HG03108 (cell line): ENCODE measurements at regions not wholly inside any gene's neighbourhood (a gene's known extent, or its start where the extent isn't known, plus 50 kb on each side); places are given as distances from the start of the nearest gene placed in this dataset.
A peak's percentile ranks its signal among the peaks of the same experiment; 100 is the strongest.
"Not testable (repeated sequence)": the region's sequence is repeated elsewhere in the genome, so short reads cannot be mapped to it uniquely, and the experiment has no call there.

Experiments
- ATAC-seq: cut with Tn5 transposase; IDR thresholded peaks from one replicate; pipeline ENCODE4 v1.9.1; 2021; ENCODE audit warnings: moderate library complexity; ENCODE audit not compliant: unreplicated experiment

- no peak for ATAC-seq
These were observed 102.6 kb downstream of the CAAP1 start for GRCh38 chr9:26789959-26790358.

DNA sequence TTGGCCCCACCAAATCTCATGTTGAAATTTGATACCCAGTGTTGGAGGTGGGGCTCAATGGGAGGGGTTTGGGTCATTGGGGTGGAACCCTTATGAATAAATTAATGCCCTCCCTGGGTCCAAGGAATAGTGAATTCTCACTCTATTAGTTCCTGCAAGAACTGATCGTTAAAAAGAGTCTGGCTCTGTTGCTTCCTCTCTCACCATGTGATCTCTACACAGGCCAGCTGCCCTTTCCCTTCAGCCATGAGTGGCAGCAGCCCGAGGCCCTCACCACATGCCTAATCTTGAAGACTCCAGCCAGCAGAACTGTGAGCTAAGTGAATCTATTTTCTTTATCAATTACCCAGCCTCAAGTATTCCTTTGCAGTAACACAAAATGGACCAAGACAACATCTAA lies 106.0 kb downstream of the CAAP1 start:
- no peak for ATAC-seq

GRCh38 chr9:26782899-26783298 lies 109.7 kb downstream of the CAAP1 start:
- no peak for ATAC-seq

GRCh38 chr9:26781906-26782305 lies 110.7 kb downstream of the CAAP1 start:
- no peak for ATAC-seq

DNA sequence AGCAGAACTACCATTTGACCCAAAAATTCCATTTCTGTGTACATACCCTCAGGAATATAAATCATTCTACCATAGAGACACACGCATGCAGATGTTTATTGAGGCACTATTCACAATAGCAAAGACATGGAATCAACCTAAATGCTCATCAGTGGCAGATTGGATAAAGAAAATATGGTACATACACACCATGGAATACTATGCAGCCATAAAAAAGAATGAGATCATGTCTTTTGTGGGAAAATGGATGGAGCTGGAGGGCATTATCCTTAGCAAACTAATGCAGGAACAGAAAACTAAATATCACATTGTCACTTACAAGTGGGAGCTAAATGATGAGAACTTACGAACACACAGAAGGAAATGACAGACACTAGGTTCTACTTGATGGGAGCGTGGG lies 112.3 kb downstream of the CAAP1 start:
- ATAC-seq: not testable (repeated sequence)

DNA sequence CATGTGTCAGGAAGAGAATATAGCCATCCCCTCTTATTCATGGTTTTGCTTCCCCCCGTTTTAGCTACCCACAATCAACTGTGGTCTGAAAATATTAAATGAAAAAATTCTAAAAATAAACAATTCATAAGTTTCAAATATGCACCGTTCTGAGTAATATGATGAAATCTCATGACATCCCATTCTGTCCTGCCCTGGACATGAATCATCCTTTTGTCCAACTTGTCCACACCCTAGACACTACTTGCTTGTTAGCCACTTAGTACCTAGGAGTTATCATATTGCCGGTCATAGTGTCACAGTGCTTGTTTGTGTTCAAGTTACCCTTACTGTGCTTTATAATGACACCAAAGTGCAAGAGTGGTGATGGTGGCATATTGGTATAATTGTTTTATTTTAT lies 113.5 kb downstream of the CAAP1 start:
- no peak for ATAC-seq

DNA sequence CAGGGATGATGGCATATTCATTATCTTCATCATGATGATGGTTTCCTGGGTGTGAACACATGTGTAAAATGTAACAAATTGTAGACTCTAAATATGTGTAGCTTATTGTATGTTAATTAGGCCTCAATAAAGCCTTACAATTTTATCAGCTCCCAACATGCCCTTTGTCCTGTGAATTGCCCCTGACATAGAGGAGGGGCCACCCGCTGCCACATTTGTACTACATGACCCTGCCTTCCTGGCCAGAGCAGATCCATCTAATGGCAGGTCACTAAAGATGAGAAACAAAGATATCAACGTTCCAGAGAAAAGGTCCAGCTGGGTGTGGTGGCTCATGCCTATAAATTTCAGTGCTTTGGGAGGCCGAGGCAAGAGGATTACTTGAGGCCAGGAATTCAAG lies 117.2 kb downstream of the CAAP1 start:
- ATAC-seq: no peak

- ATAC-seq: no peak
These were observed 119.5 kb downstream of the CAAP1 start for GRCh38 chr9:26773056-26773455.

- no peak for ATAC-seq
These were observed 121.8 kb downstream of the CAAP1 start for GRCh38 chr9:26770821-26771220.

GRCh38 chr9:26768145-26768544 lies 124.5 kb downstream of the CAAP1 start:
- ATAC-seq: no peak

DNA sequence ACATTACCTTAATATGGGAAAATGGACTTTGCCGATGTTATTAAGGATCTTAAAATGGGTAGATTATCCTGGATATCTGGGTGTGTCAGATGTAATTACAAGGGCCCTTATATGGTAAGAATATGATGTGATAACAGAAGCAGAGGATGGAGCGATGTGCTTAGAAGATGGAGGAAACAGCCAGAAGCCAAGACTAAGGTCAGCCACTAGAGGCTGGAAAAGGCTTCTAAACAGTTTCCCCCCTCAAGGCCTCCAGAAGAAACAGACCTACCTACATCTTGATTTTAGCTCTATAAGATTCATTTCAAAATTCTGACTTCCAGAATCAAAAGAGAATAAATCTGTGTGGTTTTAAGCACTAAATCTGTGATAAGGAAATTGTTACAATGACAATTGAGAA lies 131.9 kb downstream of the CAAP1 start:
- ATAC-seq: no peak

DNA sequence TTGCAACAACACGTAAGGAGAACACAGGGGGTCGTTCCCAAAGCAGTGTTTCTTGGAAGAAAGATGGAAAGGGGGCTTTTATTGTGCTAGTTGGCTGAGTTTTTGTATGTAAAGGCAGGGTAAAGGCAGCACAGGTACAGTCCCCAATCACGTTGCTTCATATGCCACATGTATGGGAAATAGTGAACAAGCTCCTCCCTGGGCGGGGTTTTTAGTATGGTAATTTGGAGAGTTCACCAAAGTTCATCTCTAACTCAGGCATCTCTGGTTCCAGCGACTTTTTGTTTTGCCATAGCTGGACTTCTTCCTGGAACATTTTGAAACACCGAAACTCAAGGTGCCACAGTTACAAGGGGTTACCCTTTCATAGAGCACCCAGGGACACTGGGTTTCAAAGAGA lies 133.9 kb downstream of the CAAP1 start:
- ATAC-seq: no peak

- no peak for ATAC-seq
These were observed 135.7 kb downstream of the CAAP1 start for GRCh38 chr9:26756881-26757280.

- no peak for ATAC-seq
These were observed 137.1 kb downstream of the CAAP1 start for GRCh38 chr9:26755476-26755875.

- ATAC-seq: no peak
These were observed 138.0 kb downstream of the CAAP1 start for GRCh38 chr9:26754509-26755164.

- no peak for ATAC-seq
These were observed 138.6 kb downstream of the CAAP1 start for GRCh38 chr9:26753971-26754370.

GRCh38 chr9:26750162-26750561 lies 142.4 kb downstream of the CAAP1 start:
- ATAC-seq: no peak

GRCh38 chr9:26748449-26749058 lies 144.0 kb downstream of the CAAP1 start:
- ATAC-seq: no peak

DNA sequence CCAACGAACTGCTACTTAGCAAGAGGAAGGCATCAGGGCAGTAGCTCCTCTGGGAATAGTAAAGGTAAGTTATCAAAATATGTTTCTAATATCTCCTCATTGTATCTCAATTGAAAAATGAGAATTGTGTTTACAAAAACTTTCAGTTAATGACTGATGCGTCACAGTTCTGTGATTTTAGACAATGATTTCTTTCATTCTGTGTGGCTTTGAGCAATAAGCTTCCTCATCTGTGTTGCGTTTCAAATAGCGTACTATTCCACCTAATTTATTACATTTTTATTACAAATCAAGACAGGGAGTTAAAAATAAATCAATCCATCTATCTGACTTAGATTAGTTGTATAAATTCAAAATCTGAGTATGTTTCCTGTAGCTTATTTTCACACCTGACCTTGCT lies 145.0 kb downstream of the CAAP1 start:
- ATAC-seq: no peak

DNA sequence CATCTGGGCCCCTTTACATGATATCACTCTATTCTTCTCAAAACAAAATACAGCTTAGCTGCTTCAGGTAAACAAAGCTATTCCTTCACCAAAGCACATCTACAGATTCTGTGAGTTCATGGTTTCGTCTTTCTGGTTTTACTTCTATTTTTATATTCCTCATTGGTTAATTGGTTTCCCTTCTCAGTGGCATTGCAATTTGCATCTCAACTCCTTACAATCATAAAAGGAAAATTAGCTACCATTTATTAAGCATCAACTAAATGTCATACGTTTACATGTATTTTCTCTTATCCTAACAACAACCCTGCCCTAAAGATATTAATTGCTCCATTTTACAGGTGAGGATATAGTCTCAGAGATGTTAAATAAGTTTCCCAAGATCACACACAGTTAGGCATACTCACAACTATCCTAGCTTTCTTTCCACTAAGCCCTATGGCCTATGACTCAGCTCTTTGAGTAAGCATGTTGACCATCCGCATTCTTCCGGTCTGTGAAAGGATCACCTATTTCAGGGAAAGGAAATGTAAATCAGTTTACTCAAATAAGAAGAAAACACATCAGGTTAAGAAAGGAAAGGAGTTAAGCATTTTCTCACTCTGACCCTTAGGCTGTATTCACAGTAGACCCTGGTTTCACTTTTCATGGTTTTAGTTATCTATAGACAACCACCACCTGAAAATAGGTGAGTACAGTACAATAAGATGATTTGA lies 146.1 kb downstream of the CAAP1 start:
- ATAC-seq: peak; percentile 90

DNA sequence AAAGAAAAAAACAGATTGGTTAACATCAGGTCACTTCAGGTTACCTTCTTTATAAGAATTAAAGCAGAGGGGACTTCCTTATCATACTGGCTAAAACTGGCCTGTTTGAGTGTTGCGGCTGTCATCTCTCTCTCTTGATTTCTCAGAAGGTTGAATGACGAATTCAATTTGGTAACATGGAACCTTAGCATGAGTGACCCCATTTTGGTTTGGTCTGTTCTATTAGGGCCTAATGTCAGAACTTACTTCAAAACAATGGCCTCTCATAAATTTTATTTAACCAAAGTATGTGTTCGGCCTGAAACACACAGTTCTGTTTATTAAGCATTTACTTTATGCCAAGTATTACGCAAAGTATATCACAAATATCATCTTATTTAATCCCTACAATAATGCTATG lies 147.5 kb downstream of the CAAP1 start:
- no peak for ATAC-seq

DNA sequence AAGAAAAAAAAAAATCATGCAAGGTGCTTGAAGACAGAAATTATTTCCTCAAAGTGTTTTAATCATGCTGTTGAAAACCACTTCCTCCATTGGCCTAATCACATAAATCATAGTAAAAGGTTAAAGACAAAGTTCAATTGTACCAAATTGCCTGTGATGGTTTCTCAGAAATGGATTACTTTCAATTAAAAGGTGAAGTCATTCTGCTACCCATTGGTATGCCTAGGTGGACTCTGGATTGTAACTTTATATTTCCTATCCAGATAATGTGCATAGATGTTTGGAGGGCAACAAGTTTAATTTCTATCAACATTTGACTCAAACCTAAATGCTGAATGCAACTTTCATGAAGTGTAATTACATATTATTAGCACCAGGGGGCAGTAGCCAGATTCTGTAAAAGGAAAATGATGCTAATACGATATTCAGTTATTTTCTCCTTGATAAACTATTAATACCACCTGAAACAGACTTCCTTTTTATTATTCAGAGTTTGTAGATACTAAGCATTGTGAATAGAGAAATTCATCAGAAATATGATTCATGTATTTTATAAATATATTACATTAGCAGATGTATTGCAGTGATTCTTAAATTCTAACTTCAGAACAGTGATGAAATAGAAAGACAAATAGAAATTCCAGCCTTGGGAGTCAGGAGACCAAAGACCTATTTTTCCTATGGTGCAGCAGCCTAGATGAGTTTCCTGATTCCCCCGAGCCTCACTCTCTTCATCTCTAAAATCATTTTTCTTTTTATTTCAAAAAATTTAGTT lies 148.2 kb downstream of the CAAP1 start:
- ATAC-seq: no peak
